Stimulated activated CD8-positive, alpha-beta memory T cell treated with anti-CD3 and anti-CD28 coated beads, Interleukin-12 subunit alpha, Interleukin-12 subunit beta, amount 100 ng/mL, for 4 hours (primary cell): ENCODE measurements at regions not wholly inside any gene's neighbourhood (a gene's known extent, or its start where the extent isn't known, plus 50 kb on each side); places are given as distances from the start of the nearest gene placed in this dataset.

Experiments used
- DNase-seq: peaks from one replicate; pipeline ENCODE4 v3.0.0-alpha.2; 2020; ENCODE audit warnings: low read depth

DNA sequence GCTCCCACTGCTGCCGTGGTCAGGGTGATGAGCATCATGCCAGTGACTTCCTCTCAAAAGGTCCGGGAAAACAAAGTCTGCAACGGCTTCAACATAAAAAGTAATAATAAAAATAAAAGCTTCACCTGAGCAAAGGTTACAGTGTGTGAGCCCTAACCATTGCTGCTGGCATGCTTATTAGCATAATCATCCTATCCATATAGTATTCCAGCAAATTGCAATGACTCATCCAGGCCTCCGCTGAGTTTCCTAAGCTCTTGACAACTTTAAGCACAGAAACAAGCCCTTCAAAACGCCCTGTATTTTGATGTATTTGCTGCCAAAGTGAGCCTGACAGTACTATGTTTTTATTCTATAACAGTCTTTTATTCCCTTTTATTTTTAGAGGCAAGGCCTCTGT is 100.5 kb downstream of the AASDH start:
- no peak for DNase-seq

DNA sequence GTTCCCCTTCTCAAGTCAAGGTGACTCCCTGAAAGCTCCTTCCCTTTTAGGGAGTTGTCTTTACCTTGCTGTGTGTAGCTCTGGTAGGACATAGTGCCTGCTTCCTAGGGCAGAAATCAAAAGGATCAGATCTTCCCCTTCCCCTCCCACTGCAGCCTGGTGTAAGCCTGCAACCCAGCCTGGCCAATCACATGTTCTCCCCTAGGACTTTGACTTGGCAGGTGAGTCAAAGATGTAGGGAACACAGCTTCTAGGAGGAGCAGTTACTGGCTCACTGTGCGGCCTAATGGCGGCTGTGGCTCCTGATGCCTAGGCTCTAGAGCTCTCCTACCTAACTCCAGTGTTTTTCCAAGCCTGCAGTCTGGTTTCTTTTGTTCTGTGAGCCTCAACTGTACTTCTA is 103.9 kb downstream of the AASDH start:
- no peak for DNase-seq

DNA sequence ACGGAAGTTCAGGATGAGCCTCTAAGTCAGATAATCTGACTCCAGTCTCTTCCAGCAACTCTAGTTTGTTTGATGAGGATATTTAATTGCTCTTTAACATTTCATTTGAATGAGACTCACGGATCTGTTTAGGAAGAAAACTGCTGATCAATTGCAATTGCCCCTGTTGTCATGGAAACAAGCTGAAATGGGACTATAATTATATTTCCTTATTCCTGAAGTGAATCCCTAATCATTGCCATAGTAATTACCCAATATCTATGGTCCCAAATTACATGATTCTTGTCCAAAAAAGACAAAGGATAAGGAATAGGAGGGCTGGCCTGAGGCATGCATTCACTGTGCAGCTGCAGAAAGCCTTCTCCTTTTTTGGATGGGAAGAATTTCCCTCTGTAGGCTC is 105.3 kb downstream of the AASDH start:
- no peak for DNase-seq

DNA sequence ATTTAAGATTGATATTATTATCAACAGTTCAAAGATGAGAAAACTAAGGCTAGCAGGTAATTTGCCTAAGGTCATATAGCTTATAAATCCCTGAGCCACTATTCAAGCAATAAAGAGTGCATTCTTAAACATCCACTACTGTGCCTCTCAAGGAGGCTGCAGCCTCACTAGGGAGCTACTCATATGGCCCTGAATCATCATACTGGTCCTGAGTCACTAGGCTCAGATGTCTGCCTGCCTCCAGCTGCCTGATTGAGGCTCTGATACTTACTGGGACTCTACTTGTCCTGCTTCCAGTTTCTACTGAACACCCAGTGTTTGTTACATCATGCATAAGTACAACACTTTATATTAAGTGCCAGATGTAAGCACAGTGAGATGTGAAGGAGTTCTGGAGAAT is 110.7 kb downstream of the AASDH start:
- DNase-seq, result no peak

DNA sequence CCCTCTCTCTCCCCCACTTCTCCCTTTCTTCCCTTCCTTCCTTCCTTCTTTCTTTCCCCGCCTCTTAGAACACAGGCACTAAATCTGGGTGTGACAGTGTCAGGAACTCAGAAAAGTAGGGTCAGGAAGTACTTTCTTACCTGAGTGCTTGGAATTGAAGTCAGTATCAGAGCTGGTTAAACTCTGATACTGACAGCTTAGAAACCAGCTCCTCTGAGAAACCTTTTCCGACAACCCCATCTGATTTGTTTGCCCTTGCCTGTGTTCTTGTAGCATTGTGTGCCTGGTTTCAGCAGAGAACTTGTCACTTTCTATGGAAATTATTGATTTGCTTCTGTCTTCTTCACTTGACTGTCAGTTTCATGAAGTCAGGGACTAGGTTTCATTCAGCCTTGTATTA is 113.9 kb downstream of the AASDH start:
- no peak for DNase-seq

DNA sequence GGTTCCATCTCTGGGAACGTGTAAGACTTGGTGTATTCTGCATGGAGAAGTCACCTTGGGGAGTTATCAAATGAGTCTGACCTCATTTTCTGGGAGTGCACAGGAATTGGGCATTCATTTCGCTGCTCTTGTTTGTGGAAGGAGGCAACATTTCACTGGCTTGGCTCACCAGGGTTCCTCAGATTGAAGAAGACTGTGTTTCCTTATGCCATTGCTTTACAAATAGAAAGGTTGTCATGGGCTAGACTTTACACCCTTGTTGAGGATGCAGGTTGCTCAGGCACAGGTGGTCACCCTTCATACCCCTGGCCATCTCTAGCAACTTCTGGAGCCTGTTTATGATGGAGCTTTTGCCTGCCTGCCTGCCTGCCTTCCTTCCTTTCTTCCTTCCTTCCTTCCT is 114.4 kb downstream of the AASDH start:
- DNase-seq, result no peak

DNA sequence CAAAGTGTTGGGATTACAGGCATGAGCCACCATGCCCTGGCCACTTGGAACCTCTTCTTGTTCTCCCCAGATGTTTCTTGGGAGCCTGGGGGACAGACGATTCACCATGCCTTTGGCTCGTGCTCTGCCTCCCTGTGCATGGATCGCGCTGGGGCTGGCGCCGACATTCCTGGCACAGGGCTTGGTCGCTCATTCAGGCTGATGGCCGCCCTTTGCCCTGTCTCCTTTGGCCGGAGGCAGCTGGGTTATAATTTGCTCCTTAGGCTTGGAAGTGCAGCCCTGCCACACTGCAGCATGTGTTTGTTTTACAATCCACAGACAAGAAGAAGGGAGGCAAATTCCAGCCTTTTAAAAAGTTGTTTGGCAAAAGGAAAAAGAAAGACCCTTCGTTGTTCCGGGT is 115.3 kb downstream of the AASDH start:
- DNase-seq, result no peak

DNA sequence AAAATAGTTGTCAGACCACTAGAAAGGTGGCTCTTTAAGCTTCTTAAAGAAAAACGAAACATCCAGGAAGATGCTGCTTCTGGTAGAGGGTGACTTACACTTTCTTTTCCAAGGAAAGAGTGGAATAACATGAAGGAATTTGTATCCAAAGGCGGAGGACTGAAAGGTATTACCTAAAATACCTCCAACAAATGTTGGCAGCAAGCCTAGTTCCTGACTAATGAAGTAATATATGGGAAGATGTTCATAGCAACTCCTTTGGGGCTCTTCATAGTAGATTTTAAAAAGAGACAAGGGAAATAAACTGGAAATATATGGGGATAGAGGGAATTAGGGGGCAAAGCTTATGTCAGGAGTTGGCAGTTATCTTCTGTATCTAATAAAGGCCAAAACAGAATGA is 116.2 kb downstream of the AASDH start:
- DNase-seq, result no peak

DNA sequence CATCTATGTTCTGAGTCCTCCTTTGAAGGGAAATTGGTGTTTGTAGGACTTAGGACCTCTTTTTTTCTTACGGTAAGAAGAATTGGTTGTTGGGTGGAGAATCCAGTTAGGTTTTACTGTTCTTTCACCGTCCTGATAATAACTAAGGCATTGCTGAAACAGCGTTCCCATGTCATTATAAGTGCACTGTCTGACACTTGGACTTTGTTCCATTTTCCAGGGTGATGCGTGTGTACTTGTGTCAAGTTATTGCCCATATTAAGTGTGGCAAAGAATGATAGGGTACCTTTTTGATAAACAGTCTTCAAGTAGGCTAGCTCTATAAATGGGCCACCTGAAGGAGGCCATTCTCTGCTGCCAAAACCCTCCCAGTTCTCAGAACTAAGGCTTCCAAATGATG is 119.7 kb downstream of the AASDH start:
- DNase-seq, result no peak

DNA sequence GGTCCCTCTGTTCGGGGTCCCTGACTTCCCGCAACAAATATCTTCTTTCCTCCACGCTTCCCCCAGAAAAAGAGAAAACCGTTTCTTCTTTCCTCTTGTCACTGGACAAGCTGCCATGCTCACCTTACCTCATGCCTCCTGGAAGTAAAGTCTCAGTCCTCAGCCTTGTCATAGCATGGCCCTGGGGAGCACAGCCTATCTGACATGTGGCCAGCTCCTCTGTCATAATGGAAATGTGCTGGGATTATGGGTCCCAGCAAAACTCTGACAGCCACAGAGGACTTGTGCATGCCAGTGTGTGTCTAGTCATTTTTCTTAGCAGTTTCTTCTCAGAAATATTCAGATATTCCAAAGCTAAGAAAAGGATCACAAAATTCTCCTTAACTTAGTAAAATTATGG is 122.4 kb downstream of the AASDH start:
- no peak for DNase-seq

DNA sequence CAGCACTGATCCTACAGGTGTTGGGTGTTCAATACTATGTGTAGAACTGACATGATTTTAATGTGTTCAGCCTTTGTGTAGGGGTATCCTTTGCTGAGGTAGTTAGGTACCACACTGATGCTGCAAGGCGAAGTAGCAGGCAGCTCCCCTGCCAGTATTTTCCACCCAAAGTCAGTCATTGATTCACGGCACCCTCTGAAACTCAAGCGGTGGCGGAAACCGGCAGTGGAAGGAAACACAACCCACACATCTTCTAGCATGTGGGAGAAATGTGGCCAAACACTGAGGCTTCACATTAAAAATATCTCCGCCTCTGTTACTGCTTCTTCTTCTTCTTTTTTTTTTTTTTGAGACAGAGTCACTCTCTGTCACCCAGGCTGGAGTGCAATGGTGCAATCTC is 126.3 kb downstream of the AASDH start:
- peak; percentile 13 for DNase-seq

DNA sequence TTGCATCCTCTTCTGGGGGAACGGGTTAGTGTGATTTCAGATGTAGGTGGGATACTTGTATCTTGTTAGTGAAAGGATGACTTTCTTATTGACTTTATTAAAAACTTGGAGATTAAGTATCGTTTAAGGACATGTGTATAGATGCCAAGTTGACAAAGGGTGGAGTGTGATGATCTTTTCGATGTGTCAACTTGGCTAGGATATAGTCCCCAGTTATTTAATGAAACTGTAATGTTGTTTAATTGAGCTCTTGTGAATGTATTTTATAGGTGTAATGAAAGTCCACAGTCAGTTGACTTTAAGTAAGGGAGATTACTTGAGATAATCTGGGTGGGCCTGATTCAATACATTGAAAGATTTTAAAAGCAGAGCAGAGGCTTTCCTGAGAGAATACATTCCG is 127.0 kb downstream of the AASDH start:
- DNase-seq, result no peak

DNA sequence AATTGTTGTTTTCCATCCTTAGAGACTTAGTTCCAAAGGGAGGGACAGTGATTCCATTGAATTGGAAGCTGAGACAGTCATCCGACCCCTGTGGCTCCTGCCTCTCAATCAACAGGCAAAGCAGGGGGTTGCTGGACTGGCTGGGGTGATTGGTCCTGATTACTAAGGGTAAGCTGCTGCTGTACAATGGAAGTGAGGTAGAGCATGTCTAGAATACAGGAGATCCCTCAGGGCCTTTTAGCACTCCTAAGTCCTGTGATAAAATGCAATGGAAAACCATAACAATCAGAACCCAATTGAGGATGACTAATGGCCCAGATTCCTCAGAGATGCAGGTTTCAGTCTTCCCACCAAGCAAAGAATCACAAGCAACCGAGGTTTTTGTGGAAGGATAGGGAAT is 127.6 kb downstream of the AASDH start:
- DNase-seq, result no peak

DNA sequence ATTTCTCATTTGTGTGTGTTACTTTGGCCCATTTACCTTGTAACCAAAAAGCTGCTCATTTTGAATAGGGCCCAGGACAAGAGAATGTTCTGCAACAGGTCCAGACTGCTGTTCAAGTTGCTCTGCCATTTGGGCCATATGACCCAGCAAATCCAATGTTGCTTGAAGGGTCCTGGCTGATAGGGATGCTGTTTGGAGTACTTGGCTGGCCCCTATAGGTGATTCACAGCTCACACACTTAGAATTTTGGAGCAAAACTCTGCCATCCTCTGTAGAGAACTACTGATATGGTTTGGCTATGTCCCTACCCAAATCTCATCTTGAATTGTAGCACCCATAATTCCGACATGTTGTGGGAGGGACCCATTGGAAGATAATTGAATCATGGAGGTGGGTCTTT is 131.5 kb downstream of the AASDH start:
- DNase-seq, result no peak

DNA sequence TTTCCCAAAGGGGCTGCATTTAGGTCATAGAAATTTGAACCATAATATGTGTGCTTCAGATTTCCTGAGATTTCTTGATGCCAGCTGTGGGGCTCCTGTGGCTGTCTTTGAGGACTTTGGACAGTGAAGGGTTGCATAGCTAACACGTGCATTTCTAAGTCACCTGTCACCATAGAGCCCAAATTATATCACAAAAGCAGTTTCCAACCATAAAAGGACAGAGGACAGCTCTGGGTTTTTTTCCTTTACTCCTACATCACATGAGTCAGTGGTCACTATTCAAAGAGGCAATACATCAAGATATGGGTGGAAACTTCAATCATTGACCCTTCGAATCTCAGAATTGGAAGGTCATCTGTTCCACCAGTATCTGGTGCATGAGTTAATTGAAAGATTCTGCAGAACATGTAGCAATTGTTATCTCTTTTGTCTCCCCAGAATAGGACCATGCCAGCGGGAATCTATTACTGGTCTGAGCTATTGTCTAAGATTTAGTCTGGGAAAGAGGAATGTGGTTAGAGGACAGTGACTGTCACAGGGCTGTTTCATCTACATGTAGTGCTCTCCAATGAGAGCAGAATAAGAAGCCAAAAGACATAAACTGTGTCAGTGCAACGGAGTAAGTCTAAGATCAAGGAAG is 133.5 kb downstream of the AASDH start:
- no peak for DNase-seq

DNA sequence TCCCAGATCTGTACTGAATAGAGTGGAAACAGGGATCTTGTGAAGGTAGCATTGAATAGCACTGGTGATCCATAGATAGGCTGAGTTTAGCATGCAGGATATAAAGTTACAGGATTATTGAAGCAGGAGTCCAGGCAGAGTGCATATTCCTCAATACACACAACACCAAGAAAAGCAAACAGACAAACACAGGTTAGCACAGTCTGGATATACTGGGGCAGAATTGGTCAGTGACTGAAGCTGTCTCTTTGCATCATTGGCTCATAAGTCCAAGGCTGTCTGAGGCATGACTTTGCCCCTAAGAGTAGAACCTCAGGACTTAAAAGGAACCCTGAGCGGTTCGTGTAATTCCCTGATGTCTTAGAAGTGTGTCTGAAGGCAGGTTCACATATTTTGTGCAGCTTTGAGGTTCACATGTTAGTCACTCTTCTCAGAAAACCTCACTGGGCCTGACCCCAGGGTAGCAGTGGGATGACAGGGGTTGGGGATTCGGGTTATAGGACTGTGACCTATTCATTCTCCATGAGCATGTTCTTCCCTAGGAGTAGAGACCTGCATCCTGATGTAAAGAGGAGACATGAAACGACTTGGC is 134.6 kb downstream of the AASDH start:
- DNase-seq, result no peak

DNA sequence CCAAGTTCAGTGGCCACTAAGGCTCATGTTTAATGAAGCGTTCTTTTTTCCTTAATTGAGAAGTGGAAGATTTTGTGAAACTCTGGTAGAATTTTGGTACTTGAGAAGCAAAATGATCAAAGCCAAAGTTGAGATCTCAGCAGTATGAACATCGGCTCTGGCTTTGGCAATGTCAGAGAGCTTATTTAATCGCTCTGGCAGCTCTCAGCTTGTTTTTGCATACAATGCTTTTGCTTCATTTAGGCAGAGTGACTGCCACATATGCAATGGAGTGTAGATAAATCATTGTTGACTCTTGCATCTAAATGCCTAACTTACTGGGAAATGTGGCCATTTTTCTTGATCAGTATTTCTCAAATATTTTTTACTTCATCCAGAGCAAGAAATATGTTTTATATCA is 135.7 kb downstream of the AASDH start:
- no peak for DNase-seq

DNA sequence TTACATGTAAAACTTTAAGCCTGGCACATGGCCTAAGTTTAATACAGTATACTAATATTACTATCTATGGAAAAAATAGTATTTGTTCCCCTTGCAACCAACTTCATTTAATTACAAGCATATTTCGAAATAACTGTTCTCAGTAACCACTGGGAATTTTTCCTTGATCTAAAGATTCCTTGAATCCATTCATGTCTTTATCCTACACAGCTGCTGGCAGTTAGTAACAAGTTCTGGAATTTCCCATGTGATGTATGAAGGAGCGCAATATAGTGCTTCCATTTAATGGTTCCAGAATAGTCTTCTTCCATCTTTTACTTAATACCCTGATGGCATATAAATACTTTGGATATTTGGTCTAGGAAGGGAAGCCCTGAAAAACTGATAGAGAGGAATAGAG is 136.5 kb downstream of the AASDH start:
- no peak for DNase-seq

DNA sequence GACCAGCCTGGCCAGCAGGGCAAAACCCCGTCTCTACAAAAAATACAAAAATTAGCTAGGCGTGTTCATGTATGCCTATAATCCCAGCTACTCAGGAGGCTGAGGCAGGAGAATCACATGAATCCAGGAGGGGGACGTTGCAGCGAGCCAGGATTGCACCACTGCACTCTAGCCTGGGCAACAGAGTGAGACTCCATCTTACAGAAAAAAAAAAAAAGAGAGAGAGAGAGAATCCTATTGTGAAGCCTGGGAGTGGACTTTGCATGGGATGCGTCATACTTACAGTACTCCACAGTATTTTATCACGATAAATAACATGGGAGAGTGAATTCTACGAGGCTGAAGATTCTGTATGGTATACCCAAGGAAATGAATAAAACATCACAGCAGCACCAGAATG is 139.6 kb downstream of the AASDH start:
- no peak for DNase-seq

DNA sequence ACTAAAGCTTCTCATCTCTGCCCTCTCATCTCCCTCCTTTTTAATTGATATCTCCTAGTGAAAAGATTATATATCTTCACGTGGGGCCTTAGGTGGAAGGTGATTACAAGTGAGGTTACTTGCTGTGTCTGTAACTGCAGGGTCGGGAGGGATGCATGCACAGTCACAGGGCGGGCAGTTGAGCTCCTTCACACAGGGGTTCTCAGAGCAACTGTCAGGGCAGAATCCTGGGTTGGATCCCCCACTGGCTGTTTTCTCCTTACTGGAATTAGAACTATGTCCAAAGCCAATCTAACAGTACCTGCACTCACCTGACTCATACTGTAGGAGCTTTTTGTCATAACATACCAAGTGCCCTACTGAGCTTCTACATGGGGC is 141.1 kb downstream of the AASDH start:
- no peak for DNase-seq

DNA sequence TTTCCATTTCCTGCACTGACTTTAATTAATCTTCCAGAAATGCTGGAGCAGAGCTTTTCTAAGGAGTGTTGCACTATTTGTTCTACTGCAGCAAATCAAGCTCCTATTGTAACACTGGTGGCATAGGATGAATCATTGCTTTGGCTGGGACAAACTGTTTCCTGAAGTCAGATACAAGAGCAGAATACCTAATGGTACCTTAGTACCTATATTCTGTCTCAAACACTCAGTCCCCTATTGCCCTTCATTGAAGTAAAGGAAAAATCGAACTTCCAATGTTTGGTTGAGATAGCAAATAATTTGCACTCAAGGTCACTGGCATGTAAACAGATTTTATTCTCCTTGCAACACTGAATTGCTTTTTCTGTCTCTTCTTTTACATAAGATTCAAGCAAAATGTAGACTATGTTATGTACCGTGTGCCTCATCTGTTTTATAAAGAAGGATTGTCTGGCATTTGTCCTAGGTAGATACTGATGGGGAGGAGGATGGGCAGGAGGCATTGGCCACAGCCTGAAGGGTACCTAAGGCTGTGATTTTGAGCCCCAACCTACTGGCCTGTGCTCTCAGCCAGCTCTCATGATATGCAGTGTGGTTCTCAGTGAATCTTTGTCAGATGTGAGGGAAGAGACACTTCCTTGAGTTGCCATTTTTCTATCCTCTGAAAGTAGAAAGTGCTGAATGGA is 141.6 kb downstream of the AASDH start:
- no peak for DNase-seq

DNA sequence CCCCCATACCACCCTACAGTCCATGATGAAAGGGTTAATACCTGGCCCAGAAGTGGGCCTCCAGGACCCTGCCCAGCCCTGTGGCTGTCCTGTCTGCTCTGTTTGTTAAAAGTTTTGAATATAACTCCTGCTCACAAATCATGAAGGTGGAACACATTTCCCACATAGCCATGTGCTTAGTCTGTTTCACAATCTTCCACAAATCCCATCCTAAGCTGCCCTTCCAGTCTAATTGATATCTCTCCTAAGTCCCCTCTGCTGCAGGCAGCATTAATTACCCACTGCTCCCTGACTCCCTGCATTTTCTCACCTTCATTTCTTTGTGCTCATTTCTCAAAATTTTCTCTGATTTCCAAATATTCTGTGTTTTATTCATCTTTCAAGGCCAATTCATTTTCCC is 142.6 kb downstream of the AASDH start:
- no peak for DNase-seq

DNA sequence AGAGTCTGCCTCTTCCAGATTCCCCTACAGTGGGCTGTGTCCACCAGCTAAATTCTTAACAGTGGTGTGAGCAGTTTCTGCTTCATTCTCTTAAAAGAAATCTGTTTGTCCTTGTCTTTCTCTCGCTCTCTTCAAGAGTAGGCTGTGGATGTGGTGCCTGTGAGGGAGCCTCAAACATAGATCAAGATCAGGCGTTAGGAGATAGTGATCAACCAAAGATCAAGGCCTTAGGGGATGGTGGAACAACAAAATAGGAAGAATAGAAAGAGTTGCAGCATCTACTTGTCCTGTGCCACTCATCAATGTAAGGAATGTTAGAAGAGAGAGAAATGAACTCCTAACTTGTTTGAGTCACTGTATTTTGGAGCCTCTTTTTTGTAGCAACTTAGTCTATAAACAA is 144.2 kb downstream of the AASDH start:
- no peak for DNase-seq

DNA sequence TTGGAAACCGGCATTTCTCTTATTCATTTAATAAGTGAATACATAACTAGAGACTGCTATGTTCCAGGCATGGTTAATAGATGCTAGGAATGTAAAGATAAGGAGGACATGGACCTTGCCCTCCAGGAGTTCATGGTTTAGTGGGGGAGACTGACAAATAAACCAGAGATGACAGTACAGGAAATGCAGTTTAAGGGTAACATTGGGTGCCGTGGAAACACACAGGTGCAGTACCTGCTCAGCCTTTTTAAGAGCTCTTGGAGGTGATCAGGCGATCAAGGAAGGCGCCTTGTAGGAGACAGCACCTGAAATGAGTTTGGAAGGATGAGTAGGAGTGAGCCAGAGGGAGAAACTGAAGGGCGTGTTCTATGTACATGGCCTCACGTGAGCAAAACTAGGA is 145.8 kb downstream of the AASDH start:
- no peak for DNase-seq
